Caco-2 (cell line): ENCODE measurements at regions not wholly inside any gene's neighbourhood (a gene's known extent, or its start where the extent isn't known, plus 50 kb on each side); places are given as distances from the start of the nearest gene placed in this dataset.

Source experiments
- BruUV-seq: library from RNA; stranded (reverse); fragments of 400-500 nt; replicated peaks from 2 replicates; lab custom pipeline; 2021; lab: Mats Ljungman, UMichigan
- CTCF ChIA-PET: fragments of 300-600 bp; sonication (Branson Sonifier 250); formaldehyde crosslinking; loops from one replicate; lab custom pipeline; 2022; ENCODE audit warnings: antibody characterized with exemption; lab: Charles Lee
- POLR2A ChIA-PET: fragments of 300-600 bp; sonication (Branson Sonifier 250); formaldehyde crosslinking; loops from one replicate; lab custom pipeline; 2022; ENCODE audit warnings: antibody characterized with exemption; lab: Charles Lee
- DNase-seq, 2 experiments: peaks; one replicate each; pipeline versions ENCODE4 v3.0.0 to v3.0.0-alpha.2; 2020 to 2022
- H3K27me3 ChIP-seq: replicated peaks from 2 replicates; pipeline ENCODE4 v1.6.0; 2011; ENCODE audit warnings: low read length; ENCODE audit not compliant: control insufficient read depth, insufficient read depth
- H3K36me3 ChIP-seq: 2 replicates; pipeline ENCODE4 v1.5.1; 2011; ENCODE audit warnings: low read length; ENCODE audit not compliant: control insufficient read depth, insufficient read depth
- H3K4me1 ChIP-seq: fragments of 250-450 bp; sonication (Bioruptor Pico); 2 replicates; pipeline ENCODE4 v1.5.1; 2020; ENCODE audit warnings: mild to moderate bottlenecking
- H3K4me3 ChIP-seq: 2 replicates; pipeline ENCODE4 v1.5.1; 2011; ENCODE audit warnings: low read depth, mild to moderate bottlenecking, control low read depth, low read length
- H3K9me3 ChIP-seq: fragments of 250-450 bp; sonication (Bioruptor Pico); 2 replicates; pipeline ENCODE4 v1.5.1; 2020; ENCODE audit warnings: mild to moderate bottlenecking, moderate library complexity
- H3K27ac Mint-ChIP-seq: one replicate; pipeline ENCODE4 v1.8.0; 2022; ENCODE audit warnings: mixed read lengths; ENCODE audit not compliant: unreplicated experiment
- H3K27me3 Mint-ChIP-seq: one replicate; pipeline ENCODE4 v1.8.0; 2022; ENCODE audit warnings: mixed read lengths; ENCODE audit not compliant: insufficient read depth, unreplicated experiment
- H3K36me3 Mint-ChIP-seq: one replicate; pipeline ENCODE4 v1.8.0; 2022; ENCODE audit warnings: mild to moderate bottlenecking, mixed read lengths; ENCODE audit not compliant: insufficient read depth, unreplicated experiment
- H3K4me1 Mint-ChIP-seq: one replicate; pipeline ENCODE4 v1.8.0; 2022; ENCODE audit warnings: low read depth, mixed read lengths; ENCODE audit not compliant: unreplicated experiment
- H3K4me3 Mint-ChIP-seq: one replicate; pipeline ENCODE4 v1.8.0; 2022; ENCODE audit warnings: mild to moderate bottlenecking, moderate library complexity, mixed read lengths; ENCODE audit not compliant: unreplicated experiment
- H3K9me3 Mint-ChIP-seq: one replicate; pipeline ENCODE4 v1.8.0; 2022; ENCODE audit warnings: mixed read lengths; ENCODE audit not compliant: unreplicated experiment
- CTCF ChIP-seq, 2 experiments: fragments of 200-600 bp in 1 of 2; IDR thresholded peaks; 1 replicate in 1 of 2; 2 replicates in 1 of 2; pipeline versions ENCODE4 v1.5.1 to v1.8.0; 2011 to 2022; ENCODE audit warnings: antibody characterized with exemption in 1 of 2, control low read depth in 1 of 2, inconsistent platforms in 1 of 2, low read depth in 1 of 2, low read length in 1 of 2, mild to moderate bottlenecking in 1 of 2, moderate library complexity in 1 of 2; ENCODE audit not compliant: insufficient read depth in 1 of 2, severe bottlenecking in 1 of 2, unreplicated experiment in 1 of 2
- intact Hi-C: fragments of 100-400 bp; cut with micrococcal nuclease; formaldehyde crosslinking; loops from one replicate; pipeline ENCODE4 v1.10.0; 2022; ENCODE audit not compliant: unreplicated experiment

- Histone ChIP-seq H3K9me3 (no peaks in the 10 kb centered on the region), H3K4me3 (no peak overlapping the region), H3K36me3 (no peaks in the 10 kb centered on the region), H3K27me3 (no peaks in the 10 kb centered on the region), H3K4me1 (no peaks in the 10 kb centered on the region)
- TF ChIP-seq CTCF (IDR thresholded peaks at IDR 0.05; ENCODE audit: insufficient read depth in 1 of 2, low read depth in 1 of 2, low read length in 1 of 2, severe bottlenecking in 1 of 2, unreplicated experiment in 1 of 2), result no peak
- Mint-ChIP-seq H3K4me3 (no peak overlapping the region), H3K36me3 (no peaks in the 10 kb centered on the region), H3K4me1 (no peaks in the 10 kb centered on the region), H3K9me3 (no peaks in the 10 kb centered on the region), H3K27me3 (no peaks in the 10 kb centered on the region), H3K27ac (no peak overlapping the region)
- ChIA-PET CTCF (no interaction called here), POLR2A (no interaction called here)
- BruUV-seq, result no TSS peak
- DNase-seq, result no peak
- intact Hi-C loops, result no loop called here
Observed at GRCh38 chr5:165642366-165642765, 2136.9 kb downstream of the MAT2B start.

- TF ChIP-seq CTCF (IDR thresholded peaks at IDR 0.05; ENCODE audit: insufficient read depth in 1 of 2, low read depth in 1 of 2, low read length in 1 of 2, severe bottlenecking in 1 of 2, unreplicated experiment in 1 of 2), result no peak
- no peak for DNase-seq
- no TSS peak for BruUV-seq
- Histone ChIP-seq H3K36me3 (no peaks in the 10 kb centered on the region), H3K27me3 (no peaks in the 10 kb centered on the region), H3K4me1 (no peaks in the 10 kb centered on the region), H3K9me3 (no peaks in the 10 kb centered on the region), H3K4me3 (no peak overlapping the region)
- no peaks in the 10 kb centered on the region for H3K4me1 Mint-ChIP-seq
- H3K9me3 Mint-ChIP-seq, result no peaks in the 10 kb centered on the region
- H3K36me3 Mint-ChIP-seq, result no peaks in the 10 kb centered on the region
- intact Hi-C loops, result no loop called here
- ChIA-PET POLR2A (no interaction called here), CTCF (no interaction called here)
- H3K27me3 Mint-ChIP-seq, result peaks cover 2% of the 10 kb centered on the region
- H3K27ac Mint-ChIP-seq, result no peak overlapping the region
- no peak overlapping the region for H3K4me3 Mint-ChIP-seq
Observed at GRCh38 chr5:165665735-165666400, 2160.4 kb downstream of the MAT2B start.

GRCh38 chr5:165673499-165673898, 2168.1 kb downstream of the MAT2B start:
- Mint-ChIP-seq H3K4me3 (no peak overlapping the region), H3K27ac (no peak overlapping the region), H3K36me3 (no peaks in the 10 kb centered on the region), H3K4me1 (no peaks in the 10 kb centered on the region), H3K9me3 (no peaks in the 10 kb centered on the region), H3K27me3 (peaks cover 3% of the 10 kb centered on the region)
- POLR2A ChIA-PET, result no interaction called here
- CTCF ChIA-PET, result no interaction called here
- TF ChIP-seq CTCF (IDR thresholded peaks at IDR 0.05; ENCODE audit: insufficient read depth in 1 of 2, low read depth in 1 of 2, low read length in 1 of 2, severe bottlenecking in 1 of 2, unreplicated experiment in 1 of 2), result no peak
- DNase-seq, result no peak
- no TSS peak for BruUV-seq
- no peaks in the 10 kb centered on the region for H3K36me3 ChIP-seq
- intact Hi-C loops, result no loop called here
- H3K27me3 ChIP-seq, result no peaks in the 10 kb centered on the region
- no peaks in the 10 kb centered on the region for H3K9me3 ChIP-seq
- no peaks in the 10 kb centered on the region for H3K4me1 ChIP-seq
- no peak overlapping the region for H3K4me3 ChIP-seq
